ENCODE measurements at regions not wholly inside any gene's neighbourhood (a gene's known extent, or its start where the extent isn't known, plus 50 kb on each side); places are given as distances from the start of the nearest gene placed in this dataset.
A peak's percentile ranks its signal among the peaks of the same experiment; 100 is the strongest.

- Histone ChIP-seq H3K79me2 (no peaks in the 10 kb centered on the region), H3K27ac (no peak overlapping the region), H3K4me3 (ENCODE audit: low read depth, low read length) (no peak overlapping the region), H3K36me3 (ENCODE audit: control insufficient read depth, insufficient read depth, low read length) (no peaks in the 10 kb centered on the region), H3K9ac (no peak overlapping the region), H2AFZ (peak overlapping the region; percentile 16), H3K4me2 (ENCODE audit: low read length) (peak overlapping the region; percentile 2), H3K9me3 (ENCODE audit: control insufficient read depth, low read length) (no peaks in the 10 kb centered on the region), H3K27me3 (ENCODE audit: control insufficient read depth, insufficient read depth, low read length) (no peaks in the 10 kb centered on the region), H3K4me1 (no peaks in the 10 kb centered on the region)
- no peak for TF ChIP-seq CTCF (IDR thresholded peaks at IDR 0.05)
Measured at GRCh38 chr2:144937910-144938709, 418.2 kb upstream of the ZEB2 start.

GRCh38 chr2:144937066-144937465 is 417.1 kb upstream of the ZEB2 start:
- TF ChIP-seq CTCF (IDR thresholded peaks at IDR 0.05): no peak
- Histone ChIP-seq H3K4me2 (ENCODE audit: low read length) (no peak overlapping the region), H3K27ac (no peak overlapping the region), H3K27me3 (ENCODE audit: control insufficient read depth, insufficient read depth, low read length) (no peaks in the 10 kb centered on the region), H2AFZ (no peak overlapping the region), H3K79me2 (no peaks in the 10 kb centered on the region), H3K4me1 (no peaks in the 10 kb centered on the region), H3K9me3 (ENCODE audit: control insufficient read depth, low read length) (no peaks in the 10 kb centered on the region), H3K9ac (no peak overlapping the region), H3K36me3 (ENCODE audit: control insufficient read depth, insufficient read depth, low read length) (no peaks in the 10 kb centered on the region), H3K4me3 (ENCODE audit: low read depth, low read length) (no peak overlapping the region)

- H3K36me3 ChIP-seq (ENCODE audit: control insufficient read depth, insufficient read depth, low read length): no peaks in the 10 kb centered on the region
- no peaks in the 10 kb centered on the region for H3K27me3 ChIP-seq (ENCODE audit: control insufficient read depth, insufficient read depth, low read length)
- H3K9ac ChIP-seq: no peak overlapping the region
- H3K9me3 ChIP-seq (ENCODE audit: control insufficient read depth, low read length): no peaks in the 10 kb centered on the region
- no peaks in the 10 kb centered on the region for H3K4me1 ChIP-seq
- no peak overlapping the region for H3K4me3 ChIP-seq (ENCODE audit: low read depth, low read length)
- no peak overlapping the region for H3K27ac ChIP-seq
- peak overlapping the region; percentile 10 for H2AFZ ChIP-seq
- no peak for TF ChIP-seq CTCF (IDR thresholded peaks at IDR 0.05)
- no peaks in the 10 kb centered on the region for H3K79me2 ChIP-seq
- no peak overlapping the region for H3K4me2 ChIP-seq (ENCODE audit: low read length)
Measured at GRCh38 chr2:144936442-144936841, 416.5 kb upstream of the ZEB2 start.

- no peak overlapping the region for H2AFZ ChIP-seq
- H3K27me3 ChIP-seq (ENCODE audit: control insufficient read depth, insufficient read depth, low read length): no peaks in the 10 kb centered on the region
- H3K4me1 ChIP-seq: no peaks in the 10 kb centered on the region
- H3K27ac ChIP-seq: no peak overlapping the region
- H3K4me2 ChIP-seq (ENCODE audit: low read length): no peak overlapping the region
- H3K9ac ChIP-seq: no peak overlapping the region
- H3K79me2 ChIP-seq: no peaks in the 10 kb centered on the region
- H3K9me3 ChIP-seq (ENCODE audit: control insufficient read depth, low read length): no peaks in the 10 kb centered on the region
- no peak overlapping the region for H3K4me3 ChIP-seq (ENCODE audit: low read depth, low read length)
- H3K36me3 ChIP-seq (ENCODE audit: control insufficient read depth, insufficient read depth, low read length): no peaks in the 10 kb centered on the region
- no peak for TF ChIP-seq CTCF (IDR thresholded peaks at IDR 0.05)
Measured at GRCh38 chr2:144935736-144936135, 415.8 kb upstream of the ZEB2 start.

- Histone ChIP-seq H3K27ac (no peak overlapping the region), H2AFZ (no peak overlapping the region), H3K27me3 (ENCODE audit: control insufficient read depth, insufficient read depth, low read length) (no peaks in the 10 kb centered on the region), H3K36me3 (ENCODE audit: control insufficient read depth, insufficient read depth, low read length) (no peaks in the 10 kb centered on the region), H3K79me2 (no peaks in the 10 kb centered on the region), H3K9ac (no peak overlapping the region), H3K4me3 (ENCODE audit: low read depth, low read length) (no peak overlapping the region), H3K9me3 (ENCODE audit: control insufficient read depth, low read length) (no peaks in the 10 kb centered on the region), H3K4me1 (no peaks in the 10 kb centered on the region), H3K4me2 (ENCODE audit: low read length) (no peak overlapping the region)
- no peak for TF ChIP-seq CTCF (IDR thresholded peaks at IDR 0.05)
Measured at GRCh38 chr2:144935191-144935590, 415.3 kb upstream of the ZEB2 start.

All from parathyroid adenoma (tissue), 2 donors.